Stimulated activated naive B cell treated with anti-CD40 and anti-IgM and Interleukin-4, amounts not matched to agents 10 μg/mL and 1 μg/mL and 100 μg/mL, for 72 hours (primary cell): ENCODE measurements at regions not wholly inside any gene's neighbourhood (a gene's known extent, or its start where the extent isn't known, plus 50 kb on each side); places are given as distances from the start of the nearest gene placed in this dataset.
A peak's percentile ranks its signal among the peaks of the same experiment; 100 is the strongest.
"Not testable (repeated sequence)": the region's sequence is repeated elsewhere in the genome, so short reads cannot be mapped to it uniquely, and the experiment has no call there.

Experiments used
- ATAC-seq, 2 donors: fragments of 150-1000 bp; cut with Tn5 transposase; replicated peaks; 2 replicates each; pipeline ENCODE4 v1.10.0; 2021; ENCODE audit warnings: moderate library complexity in 1 of 2
- DNase-seq: peaks from one replicate; pipeline ENCODE4 v3.0.0; 2021
- H3K27ac Mint-ChIP-seq: one replicate; pipeline ENCODE4 v1.8.0; 2022; ENCODE audit warnings: mild to moderate bottlenecking, mixed read lengths
- H3K27me3 Mint-ChIP-seq, 2 donors: one replicate each; pipeline ENCODE4 v1.8.0; 2022; ENCODE audit warnings: mixed read lengths in 2 of 2
- H3K36me3 Mint-ChIP-seq, 2 donors: one replicate each; pipeline ENCODE4 v1.8.0; 2022; ENCODE audit warnings: mixed read lengths in 2 of 2, mild to moderate bottlenecking in 1 of 2
- H3K4me1 Mint-ChIP-seq, 2 donors: one replicate each; pipeline ENCODE4 v1.8.0; 2022; ENCODE audit warnings: mixed read lengths in 2 of 2, mild to moderate bottlenecking in 1 of 2
- H3K4me3 Mint-ChIP-seq, 2 donors: one replicate each; pipeline ENCODE4 v1.8.0; 2022; ENCODE audit warnings: mild to moderate bottlenecking in 2 of 2, mixed read lengths in 2 of 2, moderate library complexity in 1 of 2
- H3K9me3 Mint-ChIP-seq, 2 donors: one replicate each; pipeline ENCODE4 v1.8.0; 2022; ENCODE audit warnings: mixed read lengths in 2 of 2, mild to moderate bottlenecking in 1 of 2

DNA sequence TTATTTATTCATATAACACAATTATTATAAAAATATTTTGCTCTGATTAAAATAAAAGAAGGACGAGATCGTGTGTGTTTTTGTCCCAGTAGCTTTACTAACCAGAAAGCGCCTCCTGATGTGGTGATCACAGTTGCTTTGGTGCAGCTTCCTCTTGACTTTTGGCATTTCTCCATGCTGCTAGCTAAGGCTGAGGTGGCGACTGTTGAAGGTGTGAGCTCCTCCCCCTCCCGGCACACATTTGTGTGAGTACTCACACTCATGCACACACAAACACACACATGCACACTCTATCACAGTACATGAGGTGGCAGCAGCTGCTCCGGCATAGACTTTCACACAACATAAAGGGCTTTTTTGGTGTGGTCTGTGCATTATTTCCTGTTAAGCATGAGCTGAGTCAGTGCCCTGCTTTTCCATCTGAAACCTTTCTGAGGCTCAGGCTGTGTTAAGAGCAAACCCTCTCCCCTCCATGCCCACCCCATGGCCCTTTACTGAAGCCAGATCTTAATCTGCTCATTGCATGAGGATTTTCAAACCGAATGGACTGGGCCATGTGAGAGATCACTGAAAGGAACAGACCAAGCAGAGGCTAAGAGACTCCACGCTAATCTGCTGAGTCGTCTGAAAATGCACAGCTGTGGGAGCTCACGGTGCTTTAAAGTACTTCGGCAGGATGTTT lies 53.3 kb downstream of the FOXD4L1 start:
- ATAC-seq = peak; percentile 81 to 84
- H3K4me3 Mint-ChIP-seq, H3K36me3 Mint-ChIP-seq, H3K9me3 Mint-ChIP-seq, H3K4me1 Mint-ChIP-seq, H3K27me3 Mint-ChIP-seq, H3K27ac Mint-ChIP-seq, DNase-seq: not testable (repeated sequence)

DNA sequence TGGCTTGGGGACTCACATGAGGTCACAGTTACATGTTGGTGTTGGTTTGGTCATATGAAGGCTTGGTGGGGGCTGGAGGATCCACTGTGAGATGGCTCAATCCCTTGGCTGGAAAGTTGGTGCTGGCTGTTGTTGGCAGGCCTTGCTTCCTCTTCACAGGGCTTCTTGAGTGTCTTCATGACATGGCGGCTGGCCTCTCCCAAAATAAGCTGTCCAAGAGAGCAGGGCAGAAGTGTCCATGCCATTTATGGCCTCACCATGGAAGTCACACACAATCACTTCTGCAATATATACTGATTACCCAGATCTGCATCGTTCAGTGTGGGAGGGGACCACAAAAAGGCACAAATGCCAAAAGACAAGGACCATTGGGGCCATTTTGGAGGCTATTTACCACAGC lies 61.4 kb downstream of the FOXD4L1 start:
- H3K4me3 Mint-ChIP-seq, DNase-seq, H3K27ac Mint-ChIP-seq, H3K9me3 Mint-ChIP-seq, ATAC-seq, H3K36me3 Mint-ChIP-seq, H3K4me1 Mint-ChIP-seq: not testable (repeated sequence)
- H3K27me3 Mint-ChIP-seq = peaks cover 10 to 15% of the 10 kb centered on the region in 2 donors

DNA sequence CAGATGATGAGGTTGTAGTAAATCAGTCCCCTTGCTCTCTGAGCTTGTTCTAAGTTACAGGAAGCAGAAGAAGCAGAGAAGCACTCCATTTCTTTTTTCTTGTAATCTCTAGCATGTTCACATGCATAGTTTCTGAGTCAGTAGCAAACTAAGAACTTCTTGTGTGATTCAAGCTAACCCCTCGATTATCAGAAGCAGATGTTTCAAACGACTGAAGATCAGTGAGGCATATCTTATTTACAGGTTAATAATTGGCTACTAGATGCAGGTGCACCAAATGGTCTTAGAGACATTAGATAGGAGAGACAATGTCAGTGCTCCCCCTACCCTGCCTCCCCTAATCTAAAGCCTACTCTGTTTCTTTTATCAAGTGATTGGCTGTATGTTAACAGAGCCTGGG lies 64.2 kb downstream of the FOXD4L1 start:
- H3K4me1 Mint-ChIP-seq, H3K27ac Mint-ChIP-seq, H3K36me3 Mint-ChIP-seq, H3K4me3 Mint-ChIP-seq, H3K9me3 Mint-ChIP-seq, DNase-seq, ATAC-seq: not testable (repeated sequence)
- peaks cover 13 to 16% of the 10 kb centered on the region in 2 donors for H3K27me3 Mint-ChIP-seq

DNA sequence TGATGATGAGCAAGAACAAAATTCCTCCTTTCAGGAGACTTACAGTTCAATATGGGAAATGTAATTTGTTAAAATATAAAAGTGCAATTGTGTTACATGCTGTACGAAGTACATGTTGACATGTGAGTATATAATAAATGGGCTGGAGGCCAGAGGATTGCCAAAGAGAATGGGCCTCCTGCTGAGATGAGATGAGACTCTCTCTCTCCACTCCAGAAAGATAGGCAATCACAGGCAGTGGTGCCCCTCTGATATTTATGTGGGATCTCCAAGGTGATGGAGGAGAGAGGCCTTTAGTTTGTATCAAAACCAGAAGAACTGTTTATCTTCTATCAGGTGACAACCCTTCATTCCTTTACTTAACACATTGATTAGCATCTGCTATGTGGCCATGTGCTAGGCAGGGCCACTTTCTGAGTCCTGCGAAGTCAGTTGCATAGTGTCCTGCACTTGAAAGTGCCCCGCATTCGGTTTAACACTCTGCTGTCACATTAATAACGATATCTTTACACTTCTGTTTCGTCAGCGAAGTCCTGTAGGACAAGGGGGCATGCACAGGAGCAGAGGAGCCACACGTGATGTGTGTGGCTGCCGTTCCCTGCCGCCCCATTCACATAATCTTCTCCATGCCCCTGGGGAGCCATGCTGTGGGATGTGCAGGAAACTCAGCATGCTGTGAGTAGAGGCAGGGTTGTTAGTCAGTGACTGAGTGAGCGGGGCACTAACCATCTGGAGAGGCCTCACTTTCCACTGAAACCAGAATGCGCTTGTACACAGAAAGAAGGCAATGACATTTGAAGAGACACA lies 60.2 kb upstream of the RABL2A start:
- not testable (repeated sequence) for H3K4me3 Mint-ChIP-seq, H3K27ac Mint-ChIP-seq, DNase-seq, H3K4me1 Mint-ChIP-seq, H3K9me3 Mint-ChIP-seq, H3K36me3 Mint-ChIP-seq
- H3K27me3 Mint-ChIP-seq = peaks cover 14 to 30% of the 10 kb centered on the region in 2 donors
- ATAC-seq = peak in 1 of 2 donors; percentile 7

DNA sequence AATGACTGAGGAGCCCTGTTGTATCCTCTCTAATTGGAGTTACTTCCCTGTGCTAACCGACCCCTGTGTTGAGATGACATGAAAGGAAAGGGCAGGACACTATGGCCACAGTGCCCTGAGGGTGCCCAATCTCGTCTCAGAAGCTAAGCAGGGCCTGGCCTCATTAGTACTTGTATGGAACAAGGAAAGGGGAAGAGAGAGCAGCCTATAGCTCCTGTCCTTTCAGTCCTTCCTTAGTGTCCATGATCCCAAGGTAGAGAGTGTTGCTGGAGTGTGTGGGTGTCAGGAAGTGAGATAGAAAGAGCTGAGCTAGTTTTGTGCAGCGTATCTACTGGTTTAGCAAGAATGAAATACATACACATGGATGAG lies 59.6 kb upstream of the RABL2A start:
- DNase-seq, H3K27ac Mint-ChIP-seq, H3K9me3 Mint-ChIP-seq, H3K36me3 Mint-ChIP-seq, H3K4me1 Mint-ChIP-seq, H3K4me3 Mint-ChIP-seq: not testable (repeated sequence)
- peak in 1 of 2 donors; percentile 21 for ATAC-seq
- H3K27me3 Mint-ChIP-seq = peaks cover 15 to 32% of the 10 kb centered on the region in 2 donors

DNA sequence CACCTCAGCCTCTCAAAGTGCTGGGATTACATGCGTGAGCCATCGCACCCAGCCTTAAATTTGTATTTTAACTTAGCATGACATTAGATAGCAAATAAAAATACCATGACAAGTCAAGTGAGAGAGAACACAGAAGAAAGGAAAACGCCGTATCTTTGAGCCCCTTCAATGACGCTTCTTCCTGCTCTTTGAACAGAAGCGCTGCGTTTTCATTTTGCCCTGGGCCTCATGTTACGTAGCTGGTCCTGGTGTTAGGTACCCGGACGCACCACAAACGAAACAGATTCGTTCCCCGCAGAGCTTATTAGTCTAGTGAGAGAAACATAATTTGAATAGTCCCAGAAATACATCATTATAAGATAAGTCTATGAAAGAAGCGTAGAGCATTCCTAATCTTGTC lies 58.8 kb upstream of the RABL2A start:
- ATAC-seq, DNase-seq, H3K36me3 Mint-ChIP-seq, H3K4me1 Mint-ChIP-seq, H3K4me3 Mint-ChIP-seq, H3K9me3 Mint-ChIP-seq, H3K27ac Mint-ChIP-seq: not testable (repeated sequence)
- peaks cover 21 to 37% of the 10 kb centered on the region in 2 donors for H3K27me3 Mint-ChIP-seq

DNA sequence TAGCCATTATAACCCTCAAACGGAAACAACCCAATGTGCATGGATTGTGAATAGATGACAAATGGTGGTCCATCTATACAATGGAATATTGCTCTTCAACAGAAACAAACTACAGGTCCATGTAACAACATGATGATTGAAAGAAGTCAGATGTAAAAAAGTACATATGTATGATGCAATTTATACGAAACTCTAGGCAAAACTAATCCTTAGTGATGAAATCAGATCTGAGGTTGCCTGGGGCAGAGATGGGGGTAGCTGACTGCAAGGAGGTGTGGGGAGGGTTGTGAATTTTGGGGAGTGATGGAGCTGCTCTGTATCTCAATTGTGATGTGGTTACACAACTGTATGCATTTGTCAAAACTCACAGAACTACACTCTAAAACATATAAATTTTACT lies 57.0 kb upstream of the RABL2A start:
- not testable (repeated sequence) for H3K36me3 Mint-ChIP-seq, H3K9me3 Mint-ChIP-seq, H3K4me1 Mint-ChIP-seq, DNase-seq, ATAC-seq, H3K4me3 Mint-ChIP-seq, H3K27ac Mint-ChIP-seq
- H3K27me3 Mint-ChIP-seq = peaks cover 19 to 34% of the 10 kb centered on the region in 2 donors

DNA sequence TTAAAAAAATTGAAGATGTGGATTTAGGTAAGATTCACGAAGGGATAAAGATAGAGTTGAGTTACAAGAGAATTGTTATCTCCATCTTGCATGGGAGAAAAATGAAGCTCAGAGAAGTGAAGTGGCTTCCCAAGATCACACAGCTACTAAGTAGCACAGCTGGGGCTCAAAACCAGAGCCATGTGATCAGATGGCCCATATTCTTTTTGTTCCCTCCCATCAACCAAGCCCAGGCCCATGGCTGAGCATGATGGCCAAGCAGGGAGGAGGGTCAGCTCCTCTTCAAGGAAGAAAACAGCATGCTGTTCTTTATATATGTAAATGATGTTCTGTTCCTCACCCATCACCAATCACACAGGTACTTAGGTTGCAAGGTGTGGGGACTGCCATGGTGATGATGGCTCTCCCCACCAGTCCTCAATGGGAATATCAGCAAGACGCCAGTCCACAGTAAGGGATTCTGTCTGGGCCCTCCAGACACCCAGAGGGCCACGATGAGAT lies 56.5 kb upstream of the RABL2A start:
- not testable (repeated sequence) for H3K36me3 Mint-ChIP-seq, H3K4me3 Mint-ChIP-seq, H3K4me1 Mint-ChIP-seq, H3K9me3 Mint-ChIP-seq, H3K27ac Mint-ChIP-seq, DNase-seq, ATAC-seq
- H3K27me3 Mint-ChIP-seq = peaks cover 15 to 32% of the 10 kb centered on the region in 2 donors

DNA sequence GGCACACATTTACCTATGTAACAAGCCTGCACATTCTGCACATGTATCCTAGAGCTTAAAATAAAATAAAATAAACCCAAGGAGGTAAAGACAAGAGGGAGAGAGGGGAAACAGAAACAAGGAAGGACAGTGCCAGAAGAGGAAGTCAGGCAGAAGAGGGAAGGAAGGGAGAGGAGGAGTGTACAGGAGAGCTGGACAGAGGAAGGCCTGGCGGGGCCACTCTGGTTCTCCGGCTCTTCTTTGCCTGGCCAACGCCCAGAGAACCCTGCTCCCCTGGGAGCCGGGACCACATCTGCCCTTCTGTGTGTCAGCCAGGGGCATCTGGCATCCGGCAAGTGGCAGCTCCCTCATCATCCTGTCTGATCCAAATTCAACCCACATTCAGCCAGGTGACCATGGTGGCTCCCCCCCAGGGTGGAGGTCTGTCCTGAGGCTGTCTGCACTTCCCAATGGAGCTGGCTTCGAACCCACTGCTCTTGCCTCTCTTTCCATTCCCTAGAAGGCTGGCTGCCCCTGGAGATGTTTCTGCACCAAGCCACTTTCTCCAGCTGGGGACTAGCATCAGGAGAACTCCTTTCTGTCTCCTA lies 55.5 kb upstream of the RABL2A start:
- H3K9me3 Mint-ChIP-seq, H3K27ac Mint-ChIP-seq: not testable (repeated sequence)

DNA sequence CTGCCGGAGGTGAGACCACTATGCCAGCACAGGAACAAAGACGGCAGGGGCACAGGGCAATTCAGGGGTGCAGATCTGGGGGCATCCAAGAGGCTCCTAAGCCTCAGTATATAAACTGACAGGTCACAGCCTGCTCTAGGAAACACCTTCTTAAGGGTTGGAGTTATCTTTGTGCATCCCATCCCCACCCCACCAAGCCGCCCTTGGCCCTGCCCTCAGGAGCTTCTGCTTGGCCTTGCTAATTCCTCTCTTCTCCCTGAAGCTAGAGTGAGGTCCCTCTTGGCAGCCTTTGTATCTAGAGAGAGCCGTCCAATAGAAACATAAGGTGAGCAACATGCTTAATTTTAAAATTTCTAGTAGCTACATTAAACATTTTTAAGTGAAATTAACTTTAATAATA lies 51.3 kb upstream of the RABL2A start:
- ATAC-seq, H3K4me3 Mint-ChIP-seq, H3K27ac Mint-ChIP-seq, DNase-seq, H3K36me3 Mint-ChIP-seq, H3K4me1 Mint-ChIP-seq, H3K9me3 Mint-ChIP-seq: not testable (repeated sequence)
- H3K27me3 Mint-ChIP-seq = peaks cover 11 to 21% of the 10 kb centered on the region in 2 donors

More for the DNA sequence above, 55.5 kb upstream of the RABL2A start:
- H3K4me1 Mint-ChIP-seq, H3K36me3 Mint-ChIP-seq, DNase-seq, H3K4me3 Mint-ChIP-seq, ATAC-seq: not testable (repeated sequence)
- H3K27me3 Mint-ChIP-seq = peaks cover 19 to 37% of the 10 kb centered on the region in 2 donors

DNA sequence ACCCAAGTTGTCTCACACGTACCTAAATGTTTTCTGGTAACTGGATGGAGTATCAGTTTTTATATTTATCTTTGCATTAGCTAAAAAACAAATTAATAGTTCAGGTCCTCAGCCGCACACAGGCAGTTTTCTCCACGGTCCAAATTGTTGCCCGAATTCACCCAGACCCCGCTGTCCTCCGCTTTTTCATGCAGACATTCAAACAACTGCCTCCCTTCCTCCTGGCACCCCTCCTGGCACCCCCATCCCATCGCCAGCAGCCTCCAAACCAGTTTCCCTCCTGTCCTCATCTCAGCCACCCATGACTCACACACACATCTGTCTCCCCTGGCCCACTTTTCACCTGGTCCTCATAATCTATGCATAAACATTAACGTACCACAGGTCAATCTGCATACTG lies 50.7 kb upstream of the RABL2A start:
- not testable (repeated sequence) for ATAC-seq, H3K36me3 Mint-ChIP-seq, DNase-seq, H3K4me1 Mint-ChIP-seq, H3K9me3 Mint-ChIP-seq, H3K27ac Mint-ChIP-seq, H3K4me3 Mint-ChIP-seq
- peaks cover 11 to 19% of the 10 kb centered on the region in 2 donors for H3K27me3 Mint-ChIP-seq
